CD4-positive, alpha-beta T cell treated with Interferon gamma for 1 hour (primary cell): ENCODE measurements at regions not wholly inside any gene's neighbourhood (a gene's known extent, or its start where the extent isn't known, plus 50 kb on each side); places are given as distances from the start of the nearest gene placed in this dataset.

Experiments used
- DNase-seq: peaks from one replicate; pipeline ENCODE4 v3.0.0-alpha.2; 2020

DNA sequence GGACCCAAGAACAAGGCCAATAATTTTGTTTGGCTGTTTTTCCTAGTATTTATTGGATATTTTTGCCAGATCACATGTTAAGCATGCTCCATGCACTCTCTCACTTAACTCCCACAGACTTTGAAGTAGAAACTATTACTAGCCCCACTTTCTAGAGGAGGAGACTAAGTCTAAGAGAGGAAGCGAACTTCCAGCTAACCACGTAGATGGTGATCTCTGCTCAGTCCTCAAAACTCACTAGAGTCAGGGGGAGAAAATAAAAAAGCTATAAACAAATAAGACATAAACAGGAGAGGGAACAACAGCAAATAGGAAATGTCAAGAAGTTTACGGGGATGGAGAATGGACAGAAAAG lies 481.0 kb upstream of the PROK2 start:
- no peak for DNase-seq

DNA sequence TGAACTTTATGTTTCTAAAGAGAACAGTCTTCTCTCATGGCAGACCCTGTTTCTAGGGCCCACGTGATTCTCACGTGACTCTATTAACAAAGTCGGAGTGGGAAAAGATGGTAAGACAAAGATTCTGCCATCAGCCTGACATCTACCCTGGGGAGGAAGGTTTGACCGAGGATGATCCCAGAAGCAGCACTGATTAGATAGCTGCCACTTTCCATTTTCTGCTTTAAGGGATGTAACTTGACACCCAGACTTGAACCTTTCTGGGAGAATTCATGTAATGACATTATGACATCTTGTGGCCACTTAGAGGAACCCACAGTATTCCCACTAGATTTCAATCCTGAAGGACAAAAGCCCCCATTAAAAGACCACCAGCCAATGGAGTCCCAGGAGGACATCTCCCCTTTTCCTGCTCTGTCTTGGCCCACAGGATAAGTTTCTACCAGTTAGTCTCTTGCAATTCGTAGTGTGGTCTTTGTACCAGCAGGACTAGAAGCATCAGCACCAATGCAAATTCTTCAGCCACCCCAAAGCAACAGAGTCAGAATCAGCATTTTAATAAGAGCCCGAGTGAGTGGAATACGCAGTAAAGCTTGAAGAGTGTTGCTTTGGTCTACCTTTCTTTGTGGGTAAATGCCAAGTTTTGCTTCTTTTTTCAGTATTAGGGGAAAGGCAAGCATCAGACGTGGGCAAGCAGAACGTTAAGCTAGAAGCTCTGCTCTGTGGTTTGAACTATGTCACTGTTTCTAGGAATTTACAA lies 480.5 kb upstream of the PROK2 start:
- no peak for DNase-seq

DNA sequence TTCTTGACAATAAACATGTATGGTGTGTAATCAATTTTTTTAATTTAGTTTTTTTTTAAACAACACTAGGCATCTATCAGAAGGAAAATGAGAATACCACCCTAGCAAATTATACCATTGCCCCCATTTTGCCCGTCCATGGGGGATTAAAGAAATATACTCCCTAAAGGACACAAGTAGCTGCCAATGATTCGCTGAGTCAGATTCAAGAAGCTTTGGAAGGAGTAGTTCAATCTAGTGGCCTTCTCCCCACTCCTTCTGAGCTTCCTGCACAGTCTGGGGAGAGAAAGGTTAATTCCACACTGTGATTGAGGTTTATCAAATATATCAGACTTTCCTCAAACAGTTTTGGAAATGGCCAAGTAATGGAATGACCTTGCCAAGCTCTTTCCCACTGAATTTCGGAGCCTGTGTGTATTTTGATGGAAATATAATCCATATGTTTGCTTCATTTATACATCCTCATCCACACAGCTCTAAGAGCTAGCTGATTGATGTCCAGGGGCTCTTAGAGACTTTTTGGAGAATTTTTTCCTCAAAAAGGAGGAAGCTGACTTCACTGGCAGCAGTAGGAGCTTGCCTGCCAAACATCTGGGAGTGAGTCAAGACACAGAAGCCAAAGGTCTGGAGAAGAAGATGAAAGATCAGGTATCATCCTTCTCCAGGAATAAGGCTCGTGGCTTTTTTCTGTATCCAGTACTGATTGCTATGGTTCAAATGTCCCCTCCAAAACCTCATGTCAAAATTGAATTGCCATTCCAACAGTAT lies 478.5 kb upstream of the PROK2 start:
- no peak for DNase-seq

DNA sequence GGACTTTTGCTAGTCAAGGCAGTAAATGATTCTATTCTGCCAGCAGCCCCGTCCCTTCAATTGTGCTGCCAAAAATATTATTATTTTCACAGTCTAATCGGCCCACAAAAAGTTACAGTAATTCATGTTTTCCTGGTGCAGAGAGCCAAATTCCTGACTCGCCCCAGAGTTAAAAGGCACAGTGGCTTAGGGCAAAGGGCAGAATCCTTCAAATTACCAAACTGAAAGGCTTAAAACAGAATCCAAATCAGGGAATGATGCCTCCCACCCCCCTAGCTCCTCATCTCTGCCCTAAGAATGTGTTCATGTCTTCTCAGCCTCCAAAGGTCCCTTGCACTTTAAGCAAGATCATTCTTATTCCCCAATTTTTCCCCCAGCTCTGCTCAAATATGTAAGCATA lies 477.8 kb upstream of the PROK2 start:
- DNase-seq, result no peak

DNA sequence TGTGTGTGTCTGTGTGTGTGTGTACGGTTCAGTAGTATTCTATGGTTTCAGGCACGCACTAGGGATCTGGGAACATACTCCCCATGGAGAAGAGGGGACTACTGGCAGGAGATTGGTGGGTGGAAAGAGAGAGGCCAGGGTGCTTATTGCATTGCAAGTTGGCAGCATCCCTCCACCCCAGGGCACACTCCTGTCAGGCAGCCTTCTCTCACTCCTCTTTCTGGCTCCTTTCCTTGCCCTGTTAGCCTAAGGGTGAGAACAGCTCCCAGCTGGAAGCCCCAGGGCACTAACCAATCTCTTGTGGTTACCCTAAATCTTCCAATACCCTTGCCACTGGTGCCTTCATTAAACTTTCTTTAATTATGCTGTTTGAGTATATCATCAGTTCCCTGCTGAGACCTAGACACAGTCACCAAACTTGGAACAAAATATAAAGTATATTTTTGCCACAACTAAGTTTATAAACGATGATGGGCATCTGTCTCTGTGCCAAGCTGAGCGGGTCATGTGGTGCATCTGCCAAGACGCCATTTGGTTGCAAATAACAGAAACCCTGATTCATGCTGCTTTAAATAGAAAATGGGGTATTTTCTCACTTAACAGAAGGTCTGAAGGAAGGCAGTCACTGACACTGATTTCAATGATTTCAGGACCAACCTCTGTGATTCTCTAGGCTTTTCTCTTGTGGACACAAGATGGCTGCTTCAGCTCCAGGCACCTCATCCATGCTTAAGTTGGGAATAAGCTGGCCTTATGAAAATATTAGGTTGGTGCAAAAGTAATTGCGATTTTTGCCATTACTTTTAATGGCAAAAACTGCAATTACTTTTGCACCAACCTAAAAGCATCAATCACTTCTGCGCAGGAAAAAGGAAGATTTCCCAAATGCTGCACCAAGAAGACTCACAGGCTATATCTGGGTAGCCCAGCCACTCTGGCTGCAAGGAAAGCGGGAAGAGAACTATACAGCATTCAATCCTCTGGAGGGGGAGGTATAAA lies 476.9 kb upstream of the PROK2 start:
- no peak for DNase-seq

DNA sequence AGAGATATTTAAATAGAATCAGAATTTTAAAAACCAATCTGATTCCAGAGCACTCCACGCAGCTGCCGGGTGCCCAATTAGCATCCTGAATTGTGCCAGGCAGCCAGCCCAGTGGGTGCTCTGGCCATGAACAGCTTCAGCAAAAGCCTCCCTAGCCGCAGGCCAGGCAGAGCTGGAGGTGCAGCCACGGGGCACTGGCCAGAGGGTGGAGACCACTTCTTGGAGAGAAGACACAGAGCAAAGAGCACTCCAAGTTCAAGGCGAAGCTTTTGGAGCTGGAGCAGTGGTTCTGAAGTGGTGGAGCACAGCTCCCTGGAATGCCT lies 475.6 kb upstream of the PROK2 start:
- DNase-seq, result no peak

DNA sequence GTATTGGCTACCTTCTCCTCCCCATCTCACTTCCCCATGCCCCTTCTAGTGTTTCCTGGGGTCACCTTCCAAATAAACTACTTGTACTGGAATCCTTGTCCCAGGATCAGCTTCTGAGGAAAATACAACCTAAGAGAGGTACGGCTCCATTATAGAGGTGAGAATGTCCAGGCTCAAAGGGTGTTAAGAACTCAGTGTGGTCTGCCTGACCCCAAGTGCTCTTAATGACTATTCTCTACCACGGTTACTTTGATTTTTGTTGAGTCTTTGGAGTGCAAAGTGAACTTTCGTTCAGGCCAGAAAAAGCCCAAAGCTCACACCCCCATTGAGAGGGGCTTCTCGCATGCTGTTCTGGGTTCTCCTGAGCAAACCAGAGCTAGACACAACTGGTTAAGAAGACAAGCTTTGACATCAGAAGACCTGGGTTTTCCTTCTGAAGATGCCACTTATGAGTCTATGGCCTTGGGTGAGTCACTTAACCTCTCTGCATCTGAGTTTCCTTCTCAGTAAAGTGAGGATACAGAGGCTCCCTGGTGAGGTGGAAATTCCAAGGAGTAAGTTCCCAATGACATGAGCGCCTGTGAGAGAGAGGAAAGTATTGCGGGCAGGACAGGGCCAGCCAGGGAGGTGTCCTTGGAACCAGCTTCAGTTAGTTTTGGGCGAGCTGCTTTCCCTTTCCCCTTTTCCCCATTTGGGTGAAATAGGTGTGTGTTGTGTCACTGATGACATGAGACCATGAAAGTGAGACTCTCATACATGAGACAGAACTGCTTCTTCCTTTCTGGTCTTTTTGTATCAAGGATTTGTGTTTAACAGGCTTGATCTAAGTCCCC lies 475.0 kb upstream of the PROK2 start:
- DNase-seq, result no peak

DNA sequence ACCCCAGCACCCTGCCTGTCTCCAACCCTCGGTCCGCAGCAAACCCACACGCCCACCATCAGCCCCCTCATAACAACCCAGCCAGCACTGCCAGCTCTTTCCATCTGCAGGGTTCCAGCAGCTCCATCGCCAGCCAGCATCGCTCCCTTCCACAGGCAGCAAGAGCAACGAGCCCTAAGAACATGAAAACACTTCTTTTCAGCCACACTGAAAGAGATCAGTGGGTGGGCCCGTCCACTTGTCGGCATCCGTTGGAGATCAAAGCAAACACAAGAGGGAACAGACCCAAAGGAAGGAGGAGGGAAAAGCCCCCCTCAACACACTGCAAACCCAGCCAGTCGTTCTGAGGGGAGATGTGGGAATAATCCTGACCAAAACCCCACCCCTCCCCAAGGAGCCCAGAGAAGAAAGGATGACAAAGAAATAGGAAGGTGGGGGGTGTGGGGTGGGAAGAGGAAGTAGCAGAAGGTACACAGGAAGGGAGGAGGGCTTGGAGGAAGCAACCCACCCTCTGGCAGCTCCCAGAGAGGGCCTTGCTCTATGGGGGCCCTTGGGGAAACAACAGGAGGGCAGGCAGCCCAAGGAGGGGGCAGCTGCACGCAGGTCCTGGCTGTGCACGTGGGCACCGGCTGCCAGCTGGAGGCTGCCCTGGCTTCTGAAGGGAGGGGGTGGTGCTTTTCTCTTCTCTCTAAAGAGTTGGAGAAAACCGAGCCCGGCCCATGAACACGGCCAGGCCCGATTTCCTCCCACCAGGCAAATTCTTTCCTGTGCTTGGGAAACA lies 473.6 kb upstream of the PROK2 start:
- no peak for DNase-seq

DNA sequence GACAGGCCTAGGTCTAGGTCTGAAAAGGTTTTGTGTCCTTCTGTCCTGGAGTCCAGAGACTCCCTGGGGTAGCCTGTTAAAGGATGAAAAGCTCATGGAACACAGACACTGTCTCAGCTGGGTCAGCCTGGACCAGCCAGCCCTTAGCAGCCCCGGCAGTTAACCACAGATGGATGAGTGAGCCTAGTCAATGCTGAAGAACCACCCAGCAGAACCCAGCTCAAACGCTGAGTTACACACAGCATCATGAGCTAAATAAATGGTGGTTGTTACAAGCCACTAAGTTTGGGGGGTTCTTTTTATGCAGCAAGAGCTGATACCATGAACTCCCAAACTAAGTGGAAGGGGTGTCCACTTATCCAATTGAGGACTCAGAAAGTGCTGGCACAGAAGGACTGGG lies 472.8 kb upstream of the PROK2 start:
- no peak for DNase-seq

DNA sequence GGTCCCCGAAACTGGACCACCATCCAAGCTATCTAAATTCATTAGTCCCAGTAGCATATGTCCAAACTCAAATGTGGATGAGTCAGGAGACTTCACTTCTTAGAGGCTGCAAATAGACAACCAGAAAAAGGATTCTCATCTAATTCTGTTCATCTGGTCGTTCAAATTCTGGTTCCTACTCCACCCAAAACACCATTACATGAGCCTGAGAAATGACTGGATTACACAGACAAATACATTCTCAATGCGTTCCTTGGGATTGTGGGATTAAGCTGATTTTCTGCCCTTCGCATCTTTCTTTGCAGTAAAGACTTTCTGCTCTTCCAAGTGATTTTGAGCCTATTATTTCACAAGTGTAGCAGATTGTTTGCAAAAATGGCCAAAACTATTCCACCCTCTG lies 472.3 kb upstream of the PROK2 start:
- DNase-seq, result no peak

DNA sequence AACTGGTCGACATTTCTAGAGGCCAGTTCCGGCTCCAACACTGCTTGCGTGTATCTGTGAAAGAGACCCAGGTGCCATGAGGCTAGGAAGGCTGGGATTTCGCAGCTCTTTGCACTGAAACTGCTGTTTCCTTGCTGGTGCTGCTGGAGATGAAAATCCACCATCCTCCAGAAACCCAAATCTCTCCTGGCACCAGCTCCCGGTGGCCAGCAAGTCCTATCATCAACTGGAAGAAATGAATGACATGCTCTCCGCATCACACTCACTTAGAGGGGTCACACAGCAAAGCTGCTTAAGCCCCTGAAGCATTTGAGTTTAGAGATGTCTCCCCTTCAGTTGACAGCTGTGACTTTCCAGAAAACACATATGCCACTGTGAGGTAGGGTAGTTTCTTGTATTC lies 471.8 kb upstream of the PROK2 start:
- no peak for DNase-seq

DNA sequence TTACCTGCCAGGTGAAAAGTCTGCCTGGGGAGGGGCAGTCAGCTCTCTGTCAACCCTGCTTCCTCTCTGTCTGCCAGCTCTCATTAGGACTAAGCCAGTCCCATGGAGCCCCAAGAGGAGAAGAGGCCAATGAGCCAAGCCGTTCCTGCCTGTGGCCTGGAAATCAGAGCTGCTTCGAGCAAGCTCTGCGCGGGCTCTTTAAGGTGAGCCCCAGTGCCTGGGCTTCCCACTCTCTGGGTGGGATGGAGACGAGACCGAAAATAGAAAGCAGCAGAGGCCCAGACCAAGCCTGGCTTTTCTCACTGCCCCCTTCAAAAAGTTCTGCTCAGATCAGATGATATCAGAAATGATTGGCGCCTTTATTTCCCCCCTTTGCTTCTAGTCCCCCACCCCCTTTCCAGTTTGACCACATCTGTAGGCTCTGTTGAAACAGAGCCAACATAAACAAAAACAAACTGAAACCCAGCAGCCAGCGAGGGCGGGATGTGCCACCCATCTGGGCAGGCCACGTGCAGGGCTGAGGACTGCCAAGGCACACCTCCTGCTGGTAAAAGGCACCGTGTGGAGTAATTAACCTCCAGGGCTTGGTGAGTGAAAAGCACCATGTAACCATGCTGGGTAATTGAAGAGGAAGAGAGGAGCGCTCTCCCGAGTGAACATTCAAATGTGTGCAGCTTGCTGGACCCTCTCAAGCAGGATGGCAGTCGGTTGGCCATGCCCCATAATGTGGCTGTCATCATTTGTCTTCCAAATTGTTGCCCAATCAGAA lies 471.0 kb upstream of the PROK2 start:
- peak; percentile 37 for DNase-seq

DNA sequence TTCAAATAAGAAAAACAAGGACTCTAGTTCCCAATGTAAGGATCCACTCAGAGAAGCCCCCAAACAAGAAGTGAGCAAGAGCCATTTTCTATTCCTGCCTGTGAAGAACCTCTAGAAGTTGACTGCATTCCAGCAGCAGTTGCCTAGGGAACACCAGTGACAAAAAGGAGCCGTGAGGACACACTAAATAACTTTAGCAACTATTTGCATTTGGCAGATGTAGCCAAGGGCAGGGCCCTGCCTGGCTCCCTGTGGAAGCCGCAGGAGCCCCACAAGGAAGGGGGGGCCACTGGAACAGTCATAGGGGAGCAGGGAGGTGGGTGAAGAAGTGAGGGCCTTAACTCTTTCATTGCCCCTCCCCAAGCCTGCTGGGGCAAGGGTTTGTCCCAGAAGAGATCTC lies 470.2 kb upstream of the PROK2 start:
- no peak for DNase-seq

DNA sequence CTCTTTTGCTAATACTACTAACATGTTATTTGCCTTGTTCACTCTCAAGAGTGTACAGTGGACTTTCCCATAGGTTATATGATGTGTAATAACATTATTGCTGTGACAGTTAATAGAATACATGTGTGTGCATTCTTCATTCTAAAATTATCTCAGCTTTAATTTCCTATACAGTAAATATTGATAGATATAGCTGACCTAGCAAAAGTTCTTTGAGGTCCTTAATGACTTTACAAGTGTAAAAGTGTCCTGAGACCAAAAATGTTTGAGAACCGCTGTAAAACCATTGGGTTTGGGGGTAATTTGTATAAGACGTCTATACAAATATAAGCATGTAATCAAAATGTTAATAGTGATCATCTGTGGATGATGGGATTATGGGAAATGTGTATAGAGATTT lies 469.5 kb upstream of the PROK2 start:
- no peak for DNase-seq

DNA sequence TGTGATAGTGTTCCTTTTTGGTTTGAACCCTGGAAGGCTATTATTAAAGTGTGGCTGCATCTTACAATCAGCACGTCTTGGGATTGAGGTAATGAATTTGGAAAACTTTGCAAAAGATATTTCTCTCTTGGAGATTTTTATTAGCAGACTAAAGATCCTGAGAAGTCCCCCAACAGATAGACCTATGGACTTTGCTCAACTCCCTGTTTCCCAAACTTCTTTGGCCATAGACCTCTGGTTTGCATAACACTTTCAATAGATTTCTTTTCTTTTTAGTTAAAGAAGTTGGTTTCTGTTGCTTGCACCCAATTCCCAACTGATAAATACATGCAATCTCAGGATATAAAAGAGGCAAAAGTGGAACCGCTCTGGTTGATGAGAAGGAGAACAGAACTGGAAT lies 465.8 kb upstream of the PROK2 start:
- no peak for DNase-seq

DNA sequence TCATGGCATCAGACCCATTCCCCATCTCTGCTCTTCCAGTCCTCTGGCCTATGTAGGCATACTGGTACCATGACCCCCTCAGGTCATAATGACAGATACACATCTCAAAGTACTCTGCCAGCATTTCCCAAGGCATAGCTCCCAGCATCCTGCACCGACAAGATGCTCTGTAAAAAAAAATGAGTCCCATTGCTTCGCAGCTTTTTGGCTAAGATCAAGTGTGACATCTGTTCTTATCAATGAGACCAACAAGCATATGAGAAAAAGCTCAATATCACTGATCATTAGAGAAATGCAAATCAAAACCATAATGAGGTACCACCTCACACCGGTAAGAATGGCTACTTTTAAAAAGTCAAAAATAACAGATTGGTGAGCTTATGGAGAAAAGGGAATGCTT lies 463.9 kb upstream of the PROK2 start:
- DNase-seq, result no peak

DNA sequence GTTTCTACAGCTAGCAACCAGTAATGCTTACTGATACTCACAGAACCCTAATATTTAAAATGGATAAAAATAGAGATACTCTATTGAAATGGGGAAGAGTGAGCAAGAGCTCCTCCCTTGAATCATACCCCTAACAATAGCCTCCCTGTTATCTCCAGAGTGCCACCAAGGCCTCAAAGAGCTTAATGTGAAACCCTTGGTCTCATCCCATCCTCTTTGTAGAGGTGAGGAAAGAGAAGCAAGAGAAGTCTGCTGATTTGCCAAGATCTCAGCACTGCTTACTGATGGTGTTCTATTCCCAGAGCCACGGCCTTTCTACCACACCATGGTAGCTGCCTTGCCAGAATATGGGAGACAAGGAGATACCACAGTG lies 463.4 kb upstream of the PROK2 start:
- no peak for DNase-seq

DNA sequence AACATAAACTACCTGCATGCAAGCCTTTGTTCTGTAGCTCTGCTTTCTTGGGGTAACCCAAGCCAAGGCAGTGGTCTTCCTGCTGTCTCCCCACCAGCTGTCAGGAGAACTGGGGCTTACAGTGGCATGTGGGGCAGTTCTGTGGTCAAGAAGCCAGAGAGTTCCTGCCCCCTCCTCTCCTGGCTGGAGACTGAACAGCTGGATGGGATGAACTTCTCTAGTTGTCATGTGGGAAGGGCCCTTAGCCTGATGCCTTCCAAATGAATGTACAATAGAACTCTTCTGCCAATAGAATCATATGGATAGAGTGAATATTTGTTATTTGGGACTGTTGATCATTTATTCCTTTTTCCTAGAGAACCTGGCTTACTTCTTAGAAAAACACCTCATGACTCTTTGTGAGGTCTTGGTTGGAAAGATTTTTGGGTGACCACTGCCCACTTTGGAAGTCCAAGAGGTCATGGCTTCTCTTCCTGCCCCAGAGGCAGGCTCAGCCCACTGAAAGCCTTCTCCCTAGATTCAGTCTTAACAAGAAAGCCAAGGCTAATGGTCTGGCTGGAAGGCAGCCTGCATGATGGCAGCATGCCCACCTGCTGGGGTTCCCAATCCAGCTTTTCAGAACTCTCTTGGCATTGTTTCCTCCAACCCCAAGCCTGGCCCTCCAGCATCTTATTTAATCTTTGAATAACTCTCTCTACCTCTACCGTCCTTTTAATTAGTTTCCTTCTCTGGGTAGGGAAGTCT lies 462.9 kb upstream of the PROK2 start:
- no peak for DNase-seq

DNA sequence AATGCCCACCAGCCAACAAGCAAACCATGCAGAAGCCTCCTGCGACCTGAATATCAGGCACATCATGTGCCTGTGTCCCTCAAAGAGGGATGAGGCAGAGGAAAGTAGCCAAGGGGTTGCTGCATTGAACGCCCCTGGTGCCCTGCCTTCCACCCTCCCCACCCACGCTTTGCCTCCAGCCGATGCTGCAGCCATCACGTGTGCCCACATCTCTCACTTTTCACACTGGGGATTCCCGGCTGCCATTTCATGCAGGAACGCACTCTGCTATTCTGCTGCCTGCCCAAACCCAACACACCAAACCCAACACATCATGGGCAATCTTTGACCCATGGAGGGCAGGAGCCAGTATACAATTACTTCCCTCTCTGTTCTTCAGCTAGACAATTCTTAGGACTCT lies 462.2 kb upstream of the PROK2 start:
- no peak for DNase-seq

DNA sequence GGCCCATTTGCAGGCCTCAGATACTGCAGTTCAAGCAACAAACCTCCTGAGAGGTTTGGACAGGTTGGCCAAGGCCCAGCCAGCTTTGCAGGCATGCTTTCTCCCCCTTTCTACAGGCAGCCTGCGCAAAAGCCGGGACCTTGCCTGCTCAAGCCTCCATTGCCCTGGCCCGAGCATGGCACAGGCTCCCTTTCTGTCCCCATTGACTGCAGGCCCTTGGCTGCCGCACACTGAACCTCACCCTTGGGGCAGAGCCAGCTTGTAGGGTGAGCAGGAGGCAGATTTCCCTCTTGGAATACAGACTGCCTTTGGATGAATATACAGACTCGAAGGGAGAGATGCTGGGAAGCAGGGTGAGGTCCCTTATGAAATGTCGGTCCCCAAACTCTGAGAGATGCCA lies 461.7 kb upstream of the PROK2 start:
- no peak for DNase-seq
